ENCODE measurements at regions not wholly inside any gene's neighbourhood (a gene's known extent, or its start where the extent isn't known, plus 50 kb on each side); places are given as distances from the start of the nearest gene placed in this dataset.
A peak's percentile ranks its signal among the peaks of the same experiment; 100 is the strongest.

GRCh38 chr18:38963943-38964660 is 1398.5 kb upstream of the CELF4 start:
- no peak for DNase-seq

GRCh38 chr18:38961880-38962279 is 1396.3 kb upstream of the CELF4 start:
- DNase-seq, result no peak

GRCh38 chr18:38957736-38958135 is 1392.1 kb upstream of the CELF4 start:
- DNase-seq, result no peak

DNA sequence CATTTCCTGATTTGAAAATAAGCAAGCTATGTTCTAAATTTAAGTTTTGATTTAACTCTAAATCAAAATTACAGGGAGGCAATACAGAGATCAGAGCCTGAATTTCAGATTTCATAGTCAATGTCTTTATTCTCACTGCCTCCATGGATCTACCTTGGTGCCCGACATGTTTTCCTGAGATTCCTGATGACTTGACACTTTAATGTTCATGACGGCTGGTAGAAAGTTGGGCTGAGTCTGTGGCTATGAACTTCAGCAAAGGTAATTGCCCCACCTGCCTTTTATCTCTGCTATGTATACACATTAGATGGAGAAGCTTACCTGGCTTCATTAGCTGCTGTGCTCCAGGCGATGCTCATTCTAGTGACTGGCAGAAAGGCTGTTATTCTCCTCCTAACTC is 1390.5 kb upstream of the CELF4 start:
- DNase-seq, result no peak

DNA sequence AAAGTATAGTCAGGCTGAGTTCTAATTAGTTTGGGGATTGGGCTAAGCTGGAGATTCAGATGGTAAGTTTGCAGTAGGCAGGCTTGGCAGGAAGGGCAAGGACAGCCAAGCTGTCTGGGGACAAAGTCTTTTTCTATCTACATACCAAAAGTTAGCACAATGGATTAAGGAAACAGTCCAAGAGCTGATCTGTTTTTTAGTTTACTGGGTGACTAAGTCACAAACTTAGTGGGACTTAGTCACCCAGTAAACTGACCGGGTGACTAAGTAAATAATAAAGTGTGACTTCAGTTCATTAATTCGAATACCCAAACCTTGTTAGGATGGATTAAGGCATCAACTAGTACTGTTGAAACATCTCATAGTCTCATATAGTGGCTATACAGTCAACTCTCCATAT is 1386.0 kb upstream of the CELF4 start:
- no peak for DNase-seq

DNA sequence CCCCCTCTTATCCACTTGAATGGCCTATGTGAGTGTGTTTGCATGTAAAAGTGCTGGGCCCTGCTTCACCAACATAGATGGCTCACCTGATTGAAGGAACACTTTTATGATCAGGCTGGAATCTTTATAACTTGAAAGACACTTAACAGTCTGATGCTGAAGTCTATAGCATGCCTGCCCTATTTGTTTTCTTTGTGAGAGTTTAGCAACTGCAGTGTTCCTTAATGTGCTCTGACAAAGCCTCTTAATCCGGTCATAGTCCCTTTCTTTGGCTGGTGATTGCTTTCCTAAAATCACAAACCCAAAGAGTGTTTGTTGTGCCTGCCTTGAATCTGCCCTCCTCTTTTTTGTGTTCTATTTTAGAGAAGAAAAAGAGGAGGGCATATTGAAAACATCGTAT is 1382.8 kb upstream of the CELF4 start:
- DNase-seq, result no peak

DNA sequence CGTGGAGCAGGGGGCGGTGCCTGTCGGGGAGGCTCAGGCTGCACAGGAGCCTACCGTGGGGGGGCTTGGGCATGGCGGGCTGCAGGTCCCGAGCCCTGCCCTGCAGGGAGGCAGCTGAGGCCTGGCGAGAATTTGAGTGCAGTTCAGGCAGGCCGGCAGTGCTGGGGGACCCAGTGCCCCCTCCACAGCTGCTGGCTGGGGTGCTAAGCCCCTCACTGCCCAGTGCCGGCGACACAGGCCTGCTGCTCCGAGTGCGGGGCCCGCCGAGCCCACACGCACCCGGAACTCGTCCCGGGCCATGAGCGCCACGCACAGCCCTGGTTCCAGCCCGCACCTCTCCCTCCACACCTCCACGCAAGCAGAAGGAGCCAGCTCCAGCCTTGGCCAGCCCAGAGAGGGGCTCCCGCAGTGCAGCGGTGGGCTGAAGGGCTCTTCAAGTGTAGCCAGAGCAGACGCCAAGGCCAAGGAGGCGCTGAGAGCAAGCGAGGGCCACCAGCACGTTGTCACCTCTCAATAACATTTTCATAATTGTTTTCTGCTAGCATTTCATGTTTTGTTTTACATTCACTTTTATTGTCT is 1378.9 kb upstream of the CELF4 start:
- DNase-seq, result no peak

GRCh38 chr18:38941711-38942561 is 1376.3 kb upstream of the CELF4 start:
- DNase-seq, result no peak

GRCh38 chr18:38940863-38941531 is 1375.4 kb upstream of the CELF4 start:
- peak; percentile 34 to 51 for DNase-seq

DNA sequence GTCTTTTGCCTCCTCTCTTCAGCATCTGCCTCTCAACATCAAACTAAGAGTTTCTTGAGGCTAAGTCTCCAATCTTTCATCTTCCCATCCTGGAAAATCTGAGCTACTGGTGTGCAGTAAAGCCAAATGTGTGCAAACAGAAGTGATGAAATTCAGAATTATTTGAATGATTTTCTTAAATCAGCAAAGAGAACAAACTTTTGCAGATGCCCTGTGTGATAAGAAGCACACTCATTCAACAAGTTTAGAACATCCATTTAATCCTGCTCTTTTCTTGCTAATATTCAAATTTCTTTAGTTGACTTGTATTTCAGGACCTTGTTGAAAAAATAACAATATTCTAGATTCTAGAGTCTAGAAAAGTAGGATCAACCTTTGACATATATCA is 1374.9 kb upstream of the CELF4 start:
- no peak for DNase-seq

- DNase-seq, result no peak
Observed at GRCh38 chr18:38933910-38934510, 1368.4 kb upstream of the CELF4 start.

- DNase-seq, result no peak
Observed at GRCh38 chr18:38933322-38933721, 1367.7 kb upstream of the CELF4 start.

GRCh38 chr18:38932752-38933151 is 1367.2 kb upstream of the CELF4 start:
- no peak for DNase-seq

- no peak for DNase-seq
Observed at GRCh38 chr18:38931754-38932050, 1366.1 kb upstream of the CELF4 start.

DNA sequence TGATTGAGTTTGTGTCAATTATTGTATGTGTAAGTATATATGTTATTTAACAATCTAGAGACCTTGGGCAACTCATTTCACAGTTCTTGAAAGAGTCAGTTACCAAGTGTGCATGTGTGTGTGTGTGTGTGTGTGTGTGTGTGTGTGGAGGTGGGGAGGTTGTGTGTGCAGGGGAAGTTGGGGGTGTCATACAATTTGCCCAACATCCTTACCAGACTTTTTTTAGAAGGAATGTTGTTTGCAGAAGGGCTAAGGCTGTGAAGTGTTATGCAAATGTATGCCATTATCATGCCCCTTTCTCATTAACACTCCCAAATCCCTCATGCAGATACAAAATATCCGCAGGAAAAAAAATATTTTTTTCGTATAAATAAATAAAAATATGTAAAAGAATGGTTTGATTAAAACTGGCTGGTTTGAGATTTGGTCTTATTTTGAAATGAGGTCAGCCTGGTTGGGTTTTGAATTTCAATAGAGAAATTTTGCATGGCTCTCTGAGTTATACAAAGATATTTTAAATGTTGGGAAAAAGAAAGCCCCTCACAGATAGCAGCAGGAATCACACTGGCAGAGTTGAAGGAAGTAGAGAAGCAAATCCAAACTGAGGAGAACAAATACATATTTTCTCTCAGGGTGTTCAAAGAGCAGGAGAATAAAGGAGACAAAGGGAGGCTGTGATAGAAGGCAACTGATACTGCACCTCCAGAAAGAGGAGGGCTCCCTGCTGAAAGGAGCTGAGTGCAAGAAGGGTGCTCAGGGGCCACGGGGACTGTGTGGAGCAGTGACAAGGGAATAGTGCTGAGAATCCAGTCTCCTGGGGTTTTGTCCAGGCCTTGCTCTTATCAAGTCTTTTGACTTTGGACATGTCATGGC is 1365.5 kb upstream of the CELF4 start:
- no peak for DNase-seq

GRCh38 chr18:38923540-38923939 is 1357.9 kb upstream of the CELF4 start:
- DNase-seq, result no peak

DNA sequence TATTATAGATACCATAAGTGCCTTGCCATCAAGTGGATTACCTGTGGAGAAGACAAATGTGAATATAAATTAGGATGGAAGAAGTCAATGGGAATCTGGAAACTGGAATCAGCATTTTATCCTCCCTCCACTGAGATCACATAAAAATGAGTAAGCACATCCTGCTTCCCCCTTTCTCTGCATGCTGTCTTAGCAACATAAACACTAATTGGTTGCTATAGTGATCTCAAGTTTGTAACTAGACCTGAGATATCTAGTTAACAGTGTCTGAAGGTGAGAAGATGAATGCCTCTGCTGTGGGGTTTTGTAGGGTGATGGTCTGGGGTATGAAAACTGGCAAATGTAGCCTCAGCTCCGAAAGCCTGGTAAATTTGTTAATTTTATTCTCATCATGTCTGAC is 1357.5 kb upstream of the CELF4 start:
- no peak for DNase-seq

DNA sequence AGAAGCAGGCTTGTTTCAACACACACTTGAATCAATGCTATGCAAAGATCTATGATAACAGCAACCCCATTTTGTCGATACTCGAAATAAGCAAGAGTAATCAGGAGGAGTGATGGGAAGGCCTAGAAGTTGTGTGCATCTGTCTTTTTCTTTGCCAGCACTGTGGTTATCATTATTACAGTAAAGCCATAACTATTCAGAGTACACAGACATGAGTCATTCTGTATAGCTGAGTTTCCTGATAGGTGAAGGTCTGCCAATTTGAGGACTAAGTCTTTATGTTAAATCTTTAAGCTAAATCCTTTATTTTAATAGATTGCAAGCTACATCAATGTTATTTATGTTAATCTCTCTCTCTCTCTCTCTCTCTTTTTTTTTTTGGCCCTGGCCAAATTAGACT is 1344.4 kb upstream of the CELF4 start:
- no peak for DNase-seq

GRCh38 chr18:38902796-38903195 is 1337.2 kb upstream of the CELF4 start:
- DNase-seq, result no peak

GRCh38 chr18:38900445-38900844 is 1334.8 kb upstream of the CELF4 start:
- no peak for DNase-seq

DNA sequence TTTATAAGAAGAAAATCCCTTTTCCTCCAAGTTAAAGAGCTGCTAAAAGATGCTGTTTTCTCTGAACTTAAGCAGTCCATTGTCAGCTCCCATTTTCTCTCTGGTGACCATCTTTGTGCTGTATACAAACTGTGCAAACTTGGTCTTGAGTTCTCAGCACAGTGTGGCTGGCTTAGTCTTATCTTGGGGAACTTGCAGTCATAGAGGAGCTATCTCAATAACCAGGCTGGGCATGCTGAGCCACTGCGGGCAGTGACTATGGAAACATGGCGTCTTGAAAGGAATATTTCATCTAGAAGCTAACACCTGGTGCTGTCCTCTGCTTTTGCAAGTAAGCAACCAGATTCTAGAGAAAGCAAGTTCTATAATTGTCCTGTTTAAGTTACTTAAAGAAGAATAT is 1334.4 kb upstream of the CELF4 start:
- no peak for DNase-seq

DNA sequence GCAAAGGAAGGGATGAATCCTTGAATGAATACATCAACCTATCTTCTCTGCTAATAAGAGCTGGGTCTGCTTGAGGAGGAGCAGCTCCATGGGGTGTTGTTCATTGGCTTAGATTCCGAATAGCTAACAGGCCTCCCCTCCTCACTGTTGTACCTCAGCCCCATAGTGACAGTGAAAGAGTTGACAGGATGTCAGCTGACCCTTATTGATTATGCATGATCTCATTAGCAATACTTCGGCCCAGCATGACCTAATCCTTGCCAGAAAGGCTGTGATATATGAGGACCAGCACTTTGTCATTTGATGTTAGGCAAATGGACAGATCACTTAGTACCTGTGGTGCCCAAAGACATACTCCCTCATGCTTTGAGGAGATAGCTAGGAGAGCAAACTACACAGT is 1333.7 kb upstream of the CELF4 start:
- no peak for DNase-seq
